K562 (cell line): ENCODE measurements at regions not wholly inside any gene's neighbourhood (a gene's known extent, or its start where the extent isn't known, plus 50 kb on each side); places are given as distances from the start of the nearest gene placed in this dataset.

Experiments used
- ATAC-seq: fragments of 200-7000 bp; cut with Tn5 transposase; 3 replicates; pipeline ENCODE4 v1.9.1; 2020; ENCODE audit warnings: moderate library complexity
- BruUV-seq: library from RNA; stranded (reverse); fragments of 400-500 nt; replicated peaks from 2 replicates; lab custom pipeline; 2021; lab: Mats Ljungman, UMichigan
- CTCF ChIA-PET: fragments of 300-600 bp; formaldehyde crosslinking; extraction: SDS; loops from one replicate; lab custom pipeline; 2021; ENCODE audit warnings: low intra/inter-chr PET ratio; lab: Yijun Ruan, JAX
- POLR2A ChIA-PET: fragments of 300-600, 350-650 bp; sonication (Branson Sonifier 250); formaldehyde crosslinking; extraction: SDS; loops from one replicate; lab custom pipeline; 2021; ENCODE audit warnings: antibody characterized with exemption, inconsistent platforms; lab: Yijun Ruan, JAX
- DNase-seq, 4 experiments: peaks; one replicate each; pipeline versions ENCODE4 v3.0.0 to v3.0.0-alpha.2; 2011 to 2018; ENCODE audit warnings: low spot score in 3 of 4, mixed read lengths in 3 of 4; ENCODE audit errors: extremely low read depth in 1 of 4
- FAIRE-seq: peaks from 2 replicates; lab custom pipeline; 2011; peaks lifted over from hg19 to GRCh38; lab: Jason Lieb, UNC
- H2AFZ ChIP-seq: 2 replicates; pipeline ENCODE4 v1.6.0; 2011; ENCODE audit warnings: low read depth, low read length, control low read depth, inconsistent platforms
- H3K27ac ChIP-seq: fragments of 200-600 bp; 3 replicates; pipeline ENCODE4 v1.8.0; 2011; ENCODE audit warnings: low read depth, mild to moderate bottlenecking, control low read depth, inconsistent platforms, low read length, moderate library complexity, mixed read lengths; ENCODE audit errors: extremely low read depth
- H3K27me3 ChIP-seq, 2 experiments: fragments of 300-600 bp in 1 of 2; 2 replicates in 1 of 2; 3 replicates in 1 of 2; pipeline versions ENCODE4 v1.6.0 to v1.8.0; 2011; ENCODE audit warnings: inconsistent platforms in 2 of 2, low read length in 2 of 2, mild to moderate bottlenecking in 1 of 2, mixed read lengths in 1 of 2, moderate library complexity in 1 of 2; ENCODE audit not compliant: control insufficient read depth in 2 of 2, insufficient read depth in 2 of 2
- H3K36me3 ChIP-seq: fragments of 300-600 bp; 3 replicates; pipeline ENCODE4 v1.8.0; 2011; ENCODE audit warnings: mild to moderate bottlenecking, low read length, inconsistent platforms; ENCODE audit not compliant: control insufficient read depth, insufficient read depth
- H3K4me1 ChIP-seq, 2 experiments: fragments of 200-600 bp in 1 of 2; replicated peaks in 1 of 2; 2 replicates in 1 of 2; 3 replicates in 1 of 2; pipeline versions ENCODE4 v1.5.1 to v1.8.0; 2011; ENCODE audit warnings: inconsistent platforms in 2 of 2, low read length in 2 of 2, mild to moderate bottlenecking in 1 of 2, mixed read lengths in 1 of 2, moderate library complexity in 1 of 2; ENCODE audit not compliant: control insufficient read depth in 2 of 2, insufficient read depth in 2 of 2
- H3K4me2 ChIP-seq: 2 replicates; pipeline ENCODE4 v1.6.1; 2011; ENCODE audit warnings: low read length, control low read depth, inconsistent platforms, mixed read lengths; ENCODE audit not compliant: insufficient read depth
- H3K4me3 ChIP-seq: fragments of 200-600 bp; sonication (generic), shearing (Covaris generic); 2 replicates; pipeline ENCODE4 v1.5.1; 2016; ENCODE audit warnings: control low read depth, inconsistent platforms
- H3K79me2 ChIP-seq: fragments of 200-600 bp; 3 replicates; pipeline ENCODE4 v1.8.0; 2011; ENCODE audit warnings: low read length, inconsistent platforms; ENCODE audit not compliant: control insufficient read depth, insufficient read depth
- H3K9ac ChIP-seq, 2 experiments: 2 replicates each; pipeline versions ENCODE4 v1.6.0 to v1.6.1; 2011; ENCODE audit warnings: low read depth in 2 of 2, low read length in 2 of 2, control low read depth in 1 of 2, inconsistent platforms in 1 of 2, mild to moderate bottlenecking in 1 of 2, mixed read lengths in 1 of 2; ENCODE audit not compliant: insufficient read depth in 1 of 2
- H3K9me1 ChIP-seq: one replicate; pipeline ENCODE4 v1.6.0; 2011; ENCODE audit warnings: inconsistent platforms, mild to moderate bottlenecking, low read length, moderate library complexity; ENCODE audit not compliant: control insufficient read depth, insufficient read depth
- H3K9me3 ChIP-seq: replicated peaks from 2 replicates; pipeline ENCODE4 v1.5.1; 2011; ENCODE audit warnings: low read depth, low read length, inconsistent platforms; ENCODE audit not compliant: control insufficient read depth, insufficient read depth
- H4K20me1 ChIP-seq: replicated peaks from 2 replicates; pipeline ENCODE4 v1.6.1; 2011; ENCODE audit warnings: low read length, inconsistent platforms, mixed read lengths; ENCODE audit not compliant: control insufficient read depth, insufficient read depth
- CBFA2T3 ChIP-seq: fragments of 450-650 bp; IDR thresholded peaks from 2 replicates; pipeline ENCODE4 v1.6.1; 2017
- E2F1 ChIP-seq: sonication (generic); formaldehyde crosslinking; IDR thresholded peaks from 2 replicates; pipeline ENCODE4 v1.8.1; 2023; ENCODE audit warnings: mild to moderate bottlenecking, missing genetic modification reagents, moderate library complexity
- EHMT2 ChIP-seq: fragments of 450-650 bp; IDR thresholded peaks from 2 replicates; pipeline ENCODE4 v1.6.1; 2018; ENCODE audit warnings: antibody characterized with exemption
- HIVEP1 ChIP-seq: fragments of 250-450 bp; sonication (Bioruptor Pico); IDR thresholded peaks from 2 replicates; pipeline ENCODE4 v1.4.0; 2020; ENCODE audit warnings: mild to moderate bottlenecking
- MAX ChIP-seq: sonication (generic); formaldehyde crosslinking; IDR thresholded peaks from 2 replicates; pipeline ENCODE4 v1.9.0; 2022; ENCODE audit warnings: mild to moderate bottlenecking, missing genetic modification reagents
- NFXL1 ChIP-seq: fragments of 450-650 bp; formaldehyde crosslinking; IDR thresholded peaks from 2 replicates; pipeline ENCODE4 v1.4.0; 2021; ENCODE audit warnings: mild to moderate bottlenecking
- UBTF ChIP-seq, 2 experiments: IDR thresholded peaks; 2 replicates each; pipeline ENCODE4 v1.6.1; 2012; ENCODE audit warnings: improper control_type of control experiment in 2 of 2, low read depth in 2 of 2, low read length in 2 of 2, borderline replicate concordance in 1 of 2
- ZBTB2 ChIP-seq: fragments of 450-650 bp; IDR thresholded peaks from 2 replicates; pipeline ENCODE4 v1.6.1; 2016; ENCODE audit warnings: antibody characterized with exemption
- ZNF740 ChIP-seq, 3 experiments: fragments of 200-800 bp in 1 of 3; sonication (Bioruptor generic) in 1 of 3; sonication (generic) in 1 of 3; formaldehyde crosslinking in 1 of 3; IDR thresholded peaks; 2 replicates each; pipeline versions ENCODE4 v1.6.1 to v1.8.0; 2016 to 2022; ENCODE audit warnings: mild to moderate bottlenecking in 2 of 3, missing compliant biosample characterization in 2 of 3, missing genetic modification characterization in 2 of 3, missing genetic modification reagents in 1 of 3
- WGBS: fragments of 100-300 bp; shearing (Covaris generic); methylation state at CpG from one replicate; pipeline ENCODE4 v1.1.6; 2016; ENCODE audit warnings: low coverage, mixed read lengths; ENCODE audit not compliant: insufficient coverage; ENCODE audit errors: missing lambda C conversion rate; 5-methylcytosine and 5-hydroxymethylcytosine counted together
- in situ Hi-C: fragments of 300-500 bp; cut with MboI; formaldehyde crosslinking; loops from 4 replicates; pipeline ENCODE4 v1.15.0; 2018; ENCODE audit warnings: inconsistent platforms, mixed read lengths
- intact Hi-C: fragments of 100-400 bp; cut with micrococcal nuclease; formaldehyde crosslinking; loops from 2 replicates; pipeline ENCODE4 v1.14.2; 2022

GRCh38 chr6:100230115-100230952, 234.4 kb downstream of the SIM1 start:
- 41% methylated on average over 6 of the region's 6 CpGs for WGBS
- H2AFZ ChIP-seq, result peak overlapping the region; percentile 98
- BruUV-seq, result no TSS peak
- TF ChIP-seq ZBTB2 (no peak), E2F1 (no peak), NFXL1 (CRISPR knock-in tag) (no peak), HIVEP1 (CRISPR knock-in tag) (no peak), ZNF740 (CRISPR knock-in tag; IDR thresholded peaks at IDR 0.05) (no peak), ZNF740 (tag; IDR thresholded peaks at IDR 0.05) (no peak), CBFA2T3 (peak; percentile 41; the same call in 1 of the 2 replicates), UBTF (IDR thresholded peaks at IDR 0.05; ENCODE audit: borderline replicate concordance in 1 of 2, low read depth in 2 of 2, low read length in 2 of 2) (0 out of 4 replicates have a peak, but pooled peaks of 1 of the 2 experiments have one; percentile 11), MAX (CRISPR knock-in tag) (no peak), EHMT2 (peak; percentile 27; the same call in 1 of the 2 replicates)

More at GRCh38 chr6:100230115-100230952, 234.4 kb downstream of the SIM1 start:
- Histone ChIP-seq H4K20me1 (no peaks in the 10 kb centered on the region), H3K27ac (no peak overlapping the region), H3K9ac (no peak overlapping the region), H3K9me3 (no peaks in the 10 kb centered on the region), H3K4me1 (peaks cover 3 to 33% of the 10 kb centered on the region in 2 experiments), H3K9me1 (no peaks in the 10 kb centered on the region), H3K27me3 (no peaks in the 10 kb centered on the region), H3K79me2 (no peaks in the 10 kb centered on the region), H3K36me3 (no peaks in the 10 kb centered on the region), H3K4me2 (peak overlapping the region; percentile 20; the same call in 1 of the 2 replicates), H3K4me3 (no peak overlapping the region)
- in situ Hi-C loops (no loop called here), intact Hi-C loops (no loop called here)
- FAIRE-seq (peak; percentile 42), ATAC-seq (peak; percentile 22; the same call in 2 of the 3 replicates), DNase-seq (peak in 2 of 4 experiments; percentile 29 to 50)
- POLR2A ChIA-PET, result interaction anchor here (0.7 to 1.7 kb wide), 4 partner anchors 10 to 21 kb away, joined by 3 to 6 read pairs (median 4); no protein-coding TSS in a partner anchor
- CTCF ChIA-PET, result no interaction called here
